ENCODE measurements at regions not wholly inside any gene's neighbourhood (a gene's known extent, or its start where the extent isn't known, plus 50 kb on each side); places are given as distances from the start of the nearest gene placed in this dataset.
"Not testable (repeated sequence)": the region's sequence is repeated elsewhere in the genome, so short reads cannot be mapped to it uniquely, and the experiment has no call there.

DNA sequence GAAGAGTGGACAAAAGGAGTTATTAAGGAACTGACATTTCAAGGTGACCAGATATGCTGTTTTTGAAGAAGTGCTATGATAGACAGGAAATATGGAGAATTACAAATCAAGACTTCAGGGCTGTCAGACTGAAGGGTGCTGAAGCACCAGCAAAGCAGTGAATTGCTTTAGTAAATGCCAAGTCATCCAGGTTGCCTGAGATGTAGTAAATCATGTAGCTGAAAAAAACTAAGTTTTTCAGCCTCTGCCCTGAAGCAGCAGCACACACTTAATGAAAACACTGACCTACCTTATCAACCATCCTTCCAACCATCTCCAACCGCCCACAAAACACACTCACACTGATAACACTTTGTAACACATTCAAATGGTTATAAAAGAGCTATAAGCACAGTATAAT, 110.0 kb downstream of the PRR15 start:
- TF ChIP-seq, protein P1, sequence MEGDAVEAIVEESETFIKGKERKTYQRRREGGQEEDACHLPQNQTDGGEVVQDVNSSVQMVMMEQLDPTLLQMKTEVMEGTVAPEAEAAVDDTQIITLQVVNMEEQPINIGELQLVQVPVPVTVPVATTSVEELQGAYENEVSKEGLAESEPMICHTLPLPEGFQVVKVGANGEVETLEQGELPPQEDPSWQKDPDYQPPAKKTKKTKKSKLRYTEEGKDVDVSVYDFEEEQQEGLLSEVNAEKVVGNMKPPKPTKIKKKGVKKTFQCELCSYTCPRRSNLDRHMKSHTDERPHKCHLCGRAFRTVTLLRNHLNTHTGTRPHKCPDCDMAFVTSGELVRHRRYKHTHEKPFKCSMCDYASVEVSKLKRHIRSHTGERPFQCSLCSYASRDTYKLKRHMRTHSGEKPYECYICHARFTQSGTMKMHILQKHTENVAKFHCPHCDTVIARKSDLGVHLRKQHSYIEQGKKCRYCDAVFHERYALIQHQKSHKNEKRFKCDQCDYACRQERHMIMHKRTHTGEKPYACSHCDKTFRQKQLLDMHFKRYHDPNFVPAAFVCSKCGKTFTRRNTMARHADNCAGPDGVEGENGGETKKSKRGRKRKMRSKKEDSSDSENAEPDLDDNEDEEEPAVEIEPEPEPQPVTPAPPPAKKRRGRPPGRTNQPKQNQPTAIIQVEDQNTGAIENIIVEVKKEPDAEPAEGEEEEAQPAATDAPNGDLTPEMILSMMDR (IDR thresholded peaks at IDR 0.05 in 2 of 3, conservative IDR thresholded peaks at IDR 0.05 in 1 of 3; ENCODE audit: borderline replicate concordance in 1 of 3, insufficient read depth in 1 of 3, low read depth in 2 of 3, low read length in 2 of 3) = not testable (repeated sequence)
- not testable (repeated sequence) for TF ChIP-seq JUND (IDR thresholded peaks at IDR 0.05); SIN3A (IDR thresholded peaks at IDR 0.05; ENCODE audit: low read depth); SRF (IDR thresholded peaks at IDR 0.05; ENCODE audit: low read depth); CEBPB (IDR thresholded peaks at IDR 0.05; ENCODE audit: low read depth); TCF7L2 (IDR thresholded peaks at IDR 0.05; ENCODE audit: borderline replicate concordance, extremely low read depth, insufficient read depth, insufficient read length); POLR2A (IDR thresholded peaks at IDR 0.05; ENCODE audit: borderline replicate concordance, extremely low read depth, insufficient read depth, insufficient read length); POLR2AphosphoS5 (IDR thresholded peaks at IDR 0.05; ENCODE audit: low read depth, low read length); RAD21 (IDR thresholded peaks at IDR 0.05; ENCODE audit: low read depth)
- TF ChIP-seq, protein P2, sequence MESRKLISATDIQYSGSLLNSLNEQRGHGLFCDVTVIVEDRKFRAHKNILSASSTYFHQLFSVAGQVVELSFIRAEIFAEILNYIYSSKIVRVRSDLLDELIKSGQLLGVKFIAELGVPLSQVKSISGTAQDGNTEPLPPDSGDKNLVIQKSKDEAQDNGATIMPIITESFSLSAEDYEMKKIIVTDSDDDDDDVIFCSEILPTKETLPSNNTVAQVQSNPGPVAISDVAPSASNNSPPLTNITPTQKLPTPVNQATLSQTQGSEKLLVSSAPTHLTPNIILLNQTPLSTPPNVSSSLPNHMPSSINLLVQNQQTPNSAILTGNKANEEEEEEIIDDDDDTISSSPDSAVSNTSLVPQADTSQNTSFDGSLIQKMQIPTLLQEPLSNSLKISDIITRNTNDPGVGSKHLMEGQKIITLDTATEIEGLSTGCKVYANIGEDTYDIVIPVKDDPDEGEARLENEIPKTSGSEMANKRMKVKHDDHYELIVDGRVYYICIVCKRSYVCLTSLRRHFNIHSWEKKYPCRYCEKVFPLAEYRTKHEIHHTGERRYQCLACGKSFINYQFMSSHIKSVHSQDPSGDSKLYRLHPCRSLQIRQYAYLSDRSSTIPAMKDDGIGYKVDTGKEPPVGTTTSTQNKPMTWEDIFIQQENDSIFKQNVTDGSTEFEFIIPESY (IDR thresholded peaks at IDR 0.05; ENCODE audit: extremely low read depth, insufficient replicate concordance, low read length) = not testable (repeated sequence)
- TF ChIP-seq, protein P3, sequence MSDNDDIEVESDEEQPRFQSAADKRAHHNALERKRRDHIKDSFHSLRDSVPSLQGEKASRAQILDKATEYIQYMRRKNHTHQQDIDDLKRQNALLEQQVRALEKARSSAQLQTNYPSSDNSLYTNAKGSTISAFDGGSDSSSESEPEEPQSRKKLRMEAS (IDR thresholded peaks at IDR 0.05) = not testable (repeated sequence)
